GM19395 (cell line): ENCODE measurements at regions not wholly inside any gene's neighbourhood (a gene's known extent, or its start where the extent isn't known, plus 50 kb on each side); places are given as distances from the start of the nearest gene placed in this dataset.
"Not testable (repeated sequence)": the region's sequence is repeated elsewhere in the genome, so short reads cannot be mapped to it uniquely, and the experiment has no call there.

Source experiments
- ATAC-seq: cut with Tn5 transposase; IDR thresholded peaks from one replicate; pipeline ENCODE4 v1.9.1; 2021; ENCODE audit warnings: mild to moderate bottlenecking, moderate library complexity; ENCODE audit not compliant: unreplicated experiment

DNA sequence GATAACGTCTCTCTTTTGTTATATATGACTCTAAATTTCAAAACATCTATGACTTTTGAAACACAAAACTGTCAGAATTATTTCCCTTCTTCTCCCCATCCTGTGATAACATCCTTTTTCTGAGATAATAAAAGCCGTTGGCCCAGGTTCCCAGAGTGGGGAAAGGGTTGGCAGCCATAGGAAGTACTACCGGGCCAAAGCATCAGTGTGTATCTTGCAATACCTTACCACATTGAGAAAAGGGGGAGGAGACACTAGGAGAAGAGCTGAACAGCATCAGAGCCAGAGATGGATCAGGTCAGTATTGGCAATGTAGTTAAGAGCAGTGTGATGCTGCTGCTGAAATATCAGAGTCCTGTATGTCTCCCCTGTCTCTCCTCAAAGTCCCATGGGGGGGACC, 210.0 kb upstream of the PROK2 start:
- no peak for ATAC-seq

DNA sequence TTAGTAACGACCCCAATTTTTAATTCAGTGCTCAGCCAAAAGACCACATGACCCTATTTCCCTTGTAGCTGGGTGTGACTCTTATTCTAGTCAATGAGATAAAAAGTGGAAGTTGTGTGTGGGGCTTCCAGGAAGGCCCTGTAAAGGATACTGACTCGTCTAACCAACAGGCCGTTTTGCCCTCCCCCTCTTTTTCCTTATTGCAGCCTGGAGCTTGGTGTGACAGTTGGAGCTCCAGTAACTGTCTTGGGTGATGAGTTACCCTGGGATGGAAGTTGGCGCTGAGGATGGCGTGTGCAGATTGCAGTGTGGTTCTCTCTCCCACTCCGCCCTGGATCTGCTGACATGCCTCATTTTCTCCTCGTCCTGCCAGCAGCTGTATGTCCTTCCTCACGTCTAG, 209.3 kb upstream of the PROK2 start:
- no peak for ATAC-seq

DNA sequence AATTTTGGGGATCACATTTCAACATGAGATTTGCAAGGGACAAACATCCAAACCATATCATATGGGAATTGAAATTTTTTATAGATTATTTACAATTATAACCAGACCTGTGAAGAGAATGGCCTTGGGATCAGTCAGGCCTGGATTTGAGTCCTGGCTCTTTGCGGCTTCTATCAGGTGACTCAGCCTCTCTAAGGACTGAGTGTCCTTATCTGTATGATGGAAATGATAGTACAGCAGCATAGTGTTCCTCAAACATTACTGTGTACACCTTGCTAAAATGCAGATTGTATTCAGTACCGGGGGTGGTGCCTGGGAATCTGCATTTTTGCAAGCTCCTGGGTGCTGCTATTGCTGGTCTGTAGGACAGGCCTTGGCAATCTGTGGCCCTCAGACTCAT, 206.7 kb upstream of the PROK2 start:
- no peak for ATAC-seq

DNA sequence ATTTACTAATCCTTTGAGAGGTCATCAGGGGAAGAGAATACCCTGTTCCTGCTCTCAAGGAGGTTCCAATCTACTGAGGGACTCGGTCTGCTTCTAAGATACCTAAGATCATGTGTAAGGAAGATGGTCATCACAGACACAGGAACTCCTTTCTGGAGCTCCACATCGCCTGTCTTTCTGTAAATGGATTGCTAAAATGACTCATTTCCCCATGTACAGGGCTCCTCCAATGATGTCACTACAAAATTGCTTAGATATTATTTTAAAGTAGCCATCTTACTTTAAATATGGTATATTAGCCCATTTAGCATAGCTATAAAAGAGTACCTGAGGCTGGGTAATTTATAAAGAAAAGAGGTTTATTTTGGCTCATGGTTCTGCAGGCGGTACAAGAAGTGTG, 206.1 kb upstream of the PROK2 start:
- no peak for ATAC-seq

DNA sequence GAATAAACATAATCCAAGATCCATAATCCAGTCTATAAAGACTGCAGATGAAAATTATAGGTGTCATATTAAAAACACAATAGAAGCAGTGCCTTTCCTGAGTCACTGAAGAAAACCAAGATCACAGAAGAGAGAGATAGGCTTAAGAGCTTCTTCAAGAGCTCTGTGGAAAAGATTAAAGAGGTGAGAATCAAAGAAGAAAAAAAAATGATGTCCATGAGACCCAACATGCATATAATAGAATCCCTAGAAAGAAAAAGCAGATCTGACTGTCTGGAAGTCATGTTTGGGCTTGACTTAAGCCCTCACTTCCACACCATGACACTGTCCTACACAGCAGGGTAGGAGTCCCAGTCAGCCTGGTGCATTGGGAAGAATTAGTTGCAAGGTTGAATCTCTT, 205.6 kb upstream of the PROK2 start:
- no peak for ATAC-seq

DNA sequence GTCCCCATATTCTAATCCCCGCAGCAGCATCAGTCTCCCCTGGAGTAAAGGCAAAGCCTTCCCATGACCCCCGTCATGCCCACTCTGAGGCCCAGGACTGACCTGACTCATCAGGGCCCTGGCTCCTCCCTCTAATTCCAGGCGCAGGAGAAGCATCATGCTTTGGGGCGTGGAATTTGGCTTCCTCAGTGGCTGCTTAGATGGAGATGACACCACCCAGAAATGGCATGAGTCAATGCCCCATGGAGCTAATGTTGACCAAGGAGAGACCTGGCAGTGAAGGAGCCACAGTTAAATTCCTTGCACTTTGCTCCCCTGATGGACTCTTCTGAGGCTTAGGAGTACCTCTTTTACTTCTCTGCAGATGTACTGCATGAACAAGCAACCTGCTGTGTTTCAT, 204.2 kb upstream of the PROK2 start:
- ATAC-seq = no peak

DNA sequence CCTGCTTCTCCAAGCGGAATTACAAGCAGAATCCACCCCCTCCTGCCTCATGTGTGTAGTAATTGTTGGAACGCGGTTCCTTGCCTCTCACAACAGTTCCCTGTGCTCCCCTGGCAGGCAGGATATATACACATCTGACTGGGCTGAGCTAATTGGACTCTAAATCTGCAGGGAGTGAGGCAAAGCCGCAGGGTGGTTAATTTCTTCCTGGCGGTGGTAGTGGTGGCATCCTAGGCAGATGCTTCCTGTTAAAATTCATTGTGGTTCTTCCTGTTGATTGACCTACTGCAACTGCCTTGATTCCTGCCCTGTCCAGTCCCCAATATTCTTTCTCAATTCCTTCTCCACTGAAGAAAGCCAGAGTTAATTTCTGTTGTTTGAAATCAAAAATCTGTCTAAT, 202.9 kb upstream of the PROK2 start:
- no peak for ATAC-seq

DNA sequence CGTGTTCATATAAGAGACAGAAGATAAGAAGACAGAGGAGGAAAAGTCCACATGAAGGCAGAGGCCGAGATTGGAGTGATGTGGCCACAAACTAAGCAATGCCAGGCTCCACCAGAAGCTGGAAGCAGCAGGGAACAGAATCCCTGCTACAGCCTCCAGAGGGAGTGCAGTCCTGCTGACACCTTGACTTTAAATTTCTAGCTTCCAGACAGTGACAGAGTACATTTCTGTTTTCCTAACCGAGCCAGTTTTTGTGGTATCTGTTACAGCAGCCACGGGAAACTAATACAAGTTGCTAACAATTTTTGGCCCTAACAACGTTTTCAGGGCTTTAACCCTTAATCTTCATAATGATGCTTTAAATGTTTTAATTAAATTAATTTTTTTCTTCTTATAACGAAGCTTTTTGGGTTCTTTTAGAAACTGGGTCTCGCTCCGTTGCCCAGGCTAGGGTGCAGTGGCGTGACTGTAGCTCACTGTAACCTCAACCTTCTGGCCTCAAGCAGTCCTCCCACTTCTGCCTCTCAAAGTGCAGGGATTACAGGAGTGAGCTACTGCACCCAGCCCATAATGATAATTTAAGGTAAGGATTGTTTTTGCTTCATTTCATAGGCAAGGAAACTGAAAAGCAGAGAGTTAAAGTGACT, 202.3 kb upstream of the PROK2 start:
- ATAC-seq = no peak

DNA sequence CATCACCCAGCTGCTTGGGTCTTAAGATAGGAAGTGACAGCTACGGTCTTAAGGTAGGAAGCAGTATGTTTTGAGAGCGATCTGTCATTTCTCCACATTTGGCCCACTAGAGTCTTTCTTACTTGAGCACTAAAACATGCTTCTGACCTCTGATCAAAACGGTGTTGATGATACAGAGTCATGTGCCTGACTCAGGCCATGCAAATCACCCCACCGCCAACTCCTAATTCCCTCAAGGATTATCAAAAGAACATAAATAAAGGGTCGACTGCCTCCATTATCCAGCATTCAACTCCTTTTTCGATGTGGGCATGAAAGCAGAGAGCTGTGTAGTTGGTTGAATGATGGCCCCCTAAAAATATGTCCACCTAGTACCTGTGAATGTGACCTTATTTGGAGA, 201.7 kb upstream of the PROK2 start:
- no peak for ATAC-seq

DNA sequence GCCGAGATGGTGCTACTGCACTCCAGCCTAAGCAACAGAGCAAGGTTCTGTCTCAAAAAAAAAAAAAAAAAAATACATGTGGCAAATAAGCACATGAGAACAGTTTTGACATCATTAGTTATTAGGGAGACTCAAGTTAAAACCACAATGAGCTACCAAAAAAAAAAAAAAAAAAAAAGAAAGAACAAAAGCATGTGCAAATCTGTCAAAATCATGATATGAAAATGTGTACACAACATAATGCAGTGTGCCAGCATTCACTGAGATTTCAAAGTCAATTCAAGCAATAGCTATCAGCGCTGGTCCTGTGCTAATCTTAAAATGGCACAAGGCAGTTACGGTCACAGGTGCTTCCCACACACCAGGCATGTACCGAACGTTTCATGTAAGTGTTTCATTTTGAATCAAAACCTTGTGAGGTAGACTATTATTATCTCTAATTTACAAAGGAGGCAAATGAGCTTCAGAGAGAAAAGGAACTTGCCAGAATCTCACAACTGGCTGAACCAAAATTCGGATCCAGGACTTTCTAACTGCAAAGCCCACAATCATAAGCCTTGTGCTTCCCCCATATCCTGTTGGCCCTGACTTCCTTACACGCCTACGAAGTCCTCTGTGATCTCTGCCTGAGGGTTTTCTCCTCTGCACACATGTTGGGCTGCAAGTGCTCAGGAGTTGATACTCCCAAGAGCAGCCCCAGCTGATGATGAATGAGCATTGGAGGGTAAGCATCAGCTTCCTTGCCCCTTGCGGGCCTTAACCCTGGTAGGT, 200.1 kb upstream of the PROK2 start:
- peak; percentile 92 for ATAC-seq

DNA sequence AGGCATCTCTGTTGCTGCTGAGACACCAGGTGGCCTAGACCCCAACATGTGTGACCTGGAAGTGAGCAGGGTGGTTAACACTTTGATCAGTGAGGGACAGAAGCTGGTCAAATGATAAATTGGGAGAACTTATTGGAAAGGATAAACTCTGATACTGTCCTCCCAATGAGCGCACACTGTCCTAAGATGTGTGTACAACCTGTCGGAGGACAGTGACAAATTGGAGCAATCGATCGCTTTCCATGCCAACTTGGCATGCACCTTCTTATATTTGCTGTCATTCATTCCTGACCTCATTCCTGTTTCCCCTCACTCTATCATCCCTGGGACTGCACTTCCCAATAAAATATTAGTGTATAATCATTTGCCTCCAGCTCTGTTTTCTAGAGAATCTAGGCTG, 198.7 kb upstream of the PROK2 start:
- ATAC-seq = no peak

DNA sequence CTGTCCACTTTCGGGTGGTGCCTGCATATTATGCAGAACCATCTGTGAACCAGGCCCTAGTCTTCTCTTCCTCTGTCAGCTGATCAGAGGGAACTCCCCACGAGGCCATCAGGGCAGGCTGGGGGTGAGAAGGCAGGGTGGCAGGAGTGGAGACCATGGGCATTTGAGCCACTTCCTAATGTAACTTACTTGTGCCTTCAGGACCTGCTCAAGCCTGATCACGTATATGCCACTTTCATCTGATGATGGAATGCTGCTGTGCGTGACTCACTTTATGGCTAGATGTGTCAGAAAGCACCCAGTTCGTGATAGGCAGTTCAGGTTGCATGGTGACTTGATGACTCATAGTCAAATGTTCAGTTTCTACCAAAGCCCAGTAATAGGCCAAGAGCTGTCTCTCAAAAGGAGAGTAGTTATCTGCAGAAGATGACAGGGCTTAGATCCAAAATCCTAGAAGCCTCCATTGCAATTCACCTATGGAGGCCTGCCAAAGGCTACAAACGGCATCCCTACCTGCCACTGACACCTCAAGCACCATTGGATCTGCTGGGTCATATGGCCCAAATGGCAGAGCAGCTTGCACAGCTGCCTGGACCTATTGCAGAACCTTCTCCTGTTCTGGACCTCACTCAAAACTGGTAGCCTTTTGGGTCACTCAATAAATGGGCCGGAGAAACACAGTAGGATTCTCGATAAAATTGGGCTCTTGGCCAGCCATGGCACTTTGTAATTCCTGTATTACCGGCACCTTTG, 197.7 kb upstream of the PROK2 start:
- not testable (repeated sequence) for ATAC-seq

DNA sequence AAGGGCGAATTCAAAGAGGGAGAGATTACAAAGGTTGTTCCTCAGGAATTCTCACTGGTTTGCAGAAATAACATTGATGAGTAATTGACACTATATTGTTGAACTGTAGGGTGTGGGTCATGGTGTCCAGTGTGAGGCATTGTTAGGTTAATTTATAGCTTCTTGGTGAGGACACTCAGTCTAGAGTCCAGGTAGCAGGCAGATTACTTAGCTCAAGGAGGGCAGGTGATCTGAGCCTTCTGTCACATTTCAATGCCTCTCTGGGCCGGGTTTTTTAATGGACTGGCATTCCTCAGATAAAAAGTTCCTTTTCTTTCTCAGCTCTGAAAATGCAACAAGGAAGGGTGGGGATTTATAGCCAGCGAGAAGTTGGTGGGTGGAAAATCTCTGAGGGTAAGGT, 194.2 kb upstream of the PROK2 start:
- no peak for ATAC-seq

DNA sequence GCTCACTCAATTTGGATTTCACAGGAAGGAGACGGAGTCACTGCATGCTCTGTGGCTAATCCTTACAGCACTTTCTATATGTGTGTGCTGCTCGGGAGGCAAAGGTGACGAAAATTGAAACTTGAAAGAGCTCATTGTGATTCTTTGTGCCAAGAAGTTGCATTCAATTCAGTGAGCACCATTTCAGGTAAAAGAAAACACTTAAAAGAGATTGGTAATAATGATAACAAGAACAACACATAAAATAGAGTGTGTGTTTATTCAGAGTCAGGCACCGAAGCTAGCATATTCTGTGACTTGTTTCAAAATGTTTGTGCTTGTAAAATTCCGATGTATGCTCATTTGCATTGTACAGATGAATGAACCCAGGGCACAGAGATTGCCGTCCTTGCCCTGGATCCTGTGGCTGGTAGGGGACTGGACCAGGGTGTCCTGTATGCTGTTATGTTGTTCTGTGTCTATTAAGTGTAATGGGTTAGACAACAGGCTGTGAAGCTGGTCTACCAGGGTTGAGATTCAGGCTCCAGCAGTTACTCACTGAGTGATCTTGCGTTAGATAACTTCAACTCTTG, 193.3 kb upstream of the PROK2 start:
- peak; percentile 93 for ATAC-seq

DNA sequence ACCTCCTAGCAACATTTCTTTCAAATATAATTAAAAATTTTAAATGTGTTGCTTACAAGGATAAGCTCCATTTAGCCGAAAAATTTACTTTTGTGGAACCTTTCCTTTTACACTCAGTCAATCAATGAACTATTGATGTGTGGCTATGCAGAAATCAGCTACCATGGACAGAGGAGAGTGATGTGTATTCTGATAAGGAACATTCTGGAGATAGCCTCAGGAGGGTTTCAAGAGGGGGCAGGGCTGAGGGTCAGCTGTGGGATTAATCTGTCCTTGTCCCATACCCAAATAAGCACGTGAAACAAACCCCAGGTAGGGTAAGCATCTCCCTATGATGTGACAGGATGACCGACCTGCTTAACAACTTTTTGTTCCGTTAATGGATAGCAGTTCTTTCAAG, 192.6 kb upstream of the PROK2 start:
- no peak for ATAC-seq

DNA sequence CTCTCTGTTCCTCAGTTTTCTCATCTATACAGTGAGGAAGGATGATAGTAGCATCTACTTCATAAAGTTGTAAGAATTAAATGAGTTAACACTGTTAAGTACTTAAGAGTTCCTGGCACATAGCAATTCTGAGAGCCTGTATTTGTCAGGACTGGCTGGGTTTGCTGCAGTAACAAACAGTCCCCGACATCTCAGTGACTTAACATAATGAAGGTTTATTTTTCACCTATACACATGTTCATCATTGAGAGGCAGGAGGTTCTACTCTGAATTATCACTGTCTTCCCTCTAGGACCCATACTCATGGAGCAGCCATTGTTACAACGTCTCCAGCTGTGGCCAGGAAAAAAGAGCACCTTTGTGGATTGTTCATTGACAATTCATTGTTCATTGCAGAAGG, 190.6 kb upstream of the PROK2 start:
- no peak for ATAC-seq

DNA sequence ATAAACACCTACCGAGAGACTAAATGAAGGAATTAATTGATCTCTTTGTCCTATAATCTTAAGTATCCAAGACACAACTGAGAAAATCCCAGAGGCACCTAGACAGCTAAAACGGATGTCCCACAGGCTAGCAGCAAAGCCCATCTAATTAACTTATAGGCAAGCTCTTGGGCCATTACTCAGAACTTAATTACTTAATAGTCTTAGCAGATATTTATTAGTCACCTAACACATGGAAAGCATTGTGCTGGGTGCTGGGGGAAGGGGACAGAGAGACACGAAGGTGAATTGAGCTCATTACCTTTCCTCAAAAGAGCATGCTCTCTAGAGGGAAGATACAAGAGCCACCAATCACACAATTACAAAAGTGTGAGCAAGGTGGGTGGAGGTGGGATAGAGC, 189.8 kb upstream of the PROK2 start:
- ATAC-seq = no peak

DNA sequence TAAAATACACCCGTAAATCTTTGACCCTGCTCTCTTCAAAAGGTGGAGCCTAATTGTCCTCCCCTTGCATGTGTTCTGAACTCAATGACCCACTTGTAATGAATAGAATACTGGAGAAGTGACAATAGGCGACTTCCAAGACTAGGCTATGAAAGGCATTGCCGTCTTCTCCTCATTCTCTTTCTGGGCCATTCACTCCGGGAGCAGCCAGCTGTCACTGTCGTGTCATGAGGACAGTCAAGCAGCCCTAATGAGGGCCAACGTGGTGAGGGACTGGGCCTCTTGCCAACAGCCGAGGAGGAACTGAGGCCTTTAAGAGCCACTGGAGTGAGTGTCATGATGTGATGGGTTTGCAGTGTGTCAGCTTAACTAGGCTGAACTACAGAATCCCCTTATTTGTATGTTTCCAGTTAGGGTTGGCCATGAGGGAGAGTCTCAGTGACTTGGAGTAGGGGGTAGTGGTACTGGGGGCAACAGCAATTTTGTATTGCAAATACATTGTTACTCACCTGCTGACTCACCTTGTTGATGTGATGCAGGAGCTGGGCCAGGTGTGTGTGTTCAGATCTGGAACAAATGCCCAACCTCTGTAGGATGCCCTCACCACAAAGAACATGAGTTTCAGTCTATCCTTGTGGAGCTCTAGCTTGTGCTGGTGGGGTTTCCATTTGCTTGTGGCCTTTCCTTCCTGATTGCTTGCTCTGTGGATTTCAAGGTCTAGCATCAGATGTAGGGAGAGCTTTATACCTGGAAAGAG, 188.5 kb upstream of the PROK2 start:
- ATAC-seq = no peak

DNA sequence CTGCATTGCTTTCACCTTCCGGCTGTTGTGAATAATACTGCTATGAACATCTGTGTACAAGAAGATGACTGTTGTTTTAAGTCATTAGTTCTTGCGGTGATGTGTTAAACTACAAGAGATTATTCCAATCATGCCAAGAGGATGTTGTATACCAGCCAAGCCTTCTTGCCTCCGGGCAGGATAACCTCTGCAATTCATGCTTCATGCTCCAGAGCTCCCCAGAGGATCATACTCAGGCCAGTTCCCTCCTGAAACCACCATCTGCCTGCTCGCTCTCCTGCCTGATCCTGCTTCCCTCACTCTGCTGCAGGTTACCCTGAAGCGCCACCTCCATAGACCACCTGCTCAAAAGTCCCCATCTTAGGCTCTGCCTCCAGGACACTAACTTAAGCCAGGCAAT, 187.1 kb upstream of the PROK2 start:
- ATAC-seq = no peak

DNA sequence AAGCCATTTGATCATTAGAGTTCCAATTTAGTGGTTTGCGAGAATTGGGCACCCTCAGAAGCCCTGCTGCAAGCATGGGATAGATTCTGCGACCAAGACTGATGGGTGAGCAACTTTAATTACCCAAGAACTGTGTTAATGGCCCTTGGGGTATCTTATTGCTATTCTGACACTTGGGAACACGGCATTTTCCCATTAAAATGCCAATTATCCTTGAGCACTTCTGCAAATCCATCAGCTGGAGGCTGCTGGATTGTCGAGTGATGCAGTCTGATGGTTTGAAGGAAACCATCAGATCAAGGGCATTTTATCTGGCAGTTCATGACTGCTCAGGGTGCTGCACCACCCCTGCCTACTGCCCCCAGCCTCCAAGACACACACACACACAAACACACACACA, 183.6 kb upstream of the PROK2 start:
- no peak for ATAC-seq

DNA sequence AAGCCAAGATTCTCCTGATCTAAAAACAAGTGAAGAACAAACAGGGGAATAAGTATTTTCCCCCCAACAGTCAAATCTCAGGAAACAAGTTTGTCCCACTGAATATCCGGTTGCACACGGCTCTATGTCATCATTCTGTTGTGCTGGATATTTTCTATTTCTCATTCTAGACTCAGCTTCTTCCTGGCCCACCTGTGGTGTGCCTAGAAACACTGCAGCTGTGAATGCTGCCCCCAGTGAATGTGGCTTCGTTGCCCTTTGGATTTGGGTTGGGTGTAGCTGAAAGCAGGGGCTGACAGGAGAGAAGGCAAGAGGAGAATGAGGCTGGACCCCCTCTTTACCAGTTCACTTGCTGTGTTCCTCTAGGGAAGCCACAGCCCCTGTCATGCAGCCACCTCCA, 181.2 kb upstream of the PROK2 start:
- no peak for ATAC-seq
